SK-N-MC (cell line): ENCODE measurements at regions not wholly inside any gene's neighbourhood (a gene's known extent, or its start where the extent isn't known, plus 50 kb on each side); places are given as distances from the start of the nearest gene placed in this dataset.

Experiments
- EZH2 ChIP-seq: fragments of 200-600 bp; sonication (generic); IDR thresholded peaks from one replicate; pipeline ENCODE4 v1.6.1; 2017; ENCODE audit warnings: antibody characterized with exemption
- FOXP2 ChIP-seq: optimal IDR thresholded peaks from 2 replicates; pipeline ENCODE3; 2011; ENCODE audit warnings: mild to moderate bottlenecking, moderate library complexity; ENCODE audit not compliant: insufficient read depth; ENCODE audit errors: extremely low read length, control extremely low read depth

DNA sequence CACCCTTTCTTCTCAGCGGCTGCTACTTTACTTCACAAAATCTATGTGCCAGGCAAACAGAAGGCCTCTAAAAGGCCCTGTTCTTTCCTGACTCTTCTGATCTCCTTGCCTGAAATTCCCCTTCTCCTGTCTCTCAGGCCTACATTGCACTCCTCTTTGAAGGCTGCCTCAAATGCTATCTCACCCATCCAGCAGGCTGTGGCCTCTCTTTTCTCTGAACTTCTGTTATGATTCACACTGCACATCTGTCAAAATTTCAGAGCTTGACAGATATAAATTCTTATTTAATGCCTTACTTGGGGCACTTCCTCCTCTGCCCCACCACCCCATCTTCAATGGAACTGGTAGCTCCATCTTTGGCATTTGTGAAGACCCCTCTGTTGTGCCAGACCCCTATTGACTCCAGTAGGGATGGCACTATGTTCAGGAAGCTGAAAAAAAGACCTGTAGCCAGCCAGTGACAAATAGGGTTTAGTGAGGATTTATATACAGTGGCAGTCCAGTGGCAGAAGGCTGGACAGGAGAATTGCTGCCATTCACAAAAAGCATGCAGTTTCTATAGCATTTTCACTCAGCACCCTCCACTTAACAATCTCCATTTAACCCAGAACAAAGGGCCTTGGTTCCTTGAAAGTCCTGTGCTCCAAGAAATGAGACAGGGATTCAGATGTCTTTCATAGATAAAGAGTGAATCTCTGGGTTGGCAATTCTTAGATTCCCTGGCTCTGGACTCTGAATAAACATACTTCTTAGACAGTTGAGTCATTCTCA, 415.8 kb upstream of the GRM7 start:
- TF ChIP-seq FOXP2: no peak
- no peak for TF ChIP-seq EZH2
